Activated CD8-positive, alpha-beta T cell treated with anti-CD3 and anti-CD28 coated beads, Interleukin-2, amount 10 ng/mL, durations not matched to agents 7 days and 5 days (primary cell): ENCODE measurements at regions not wholly inside any gene's neighbourhood (a gene's known extent, or its start where the extent isn't known, plus 50 kb on each side); places are given as distances from the start of the nearest gene placed in this dataset.

Source experiments
- ATAC-seq: fragments of 150-1000 bp; cut with Tn5 transposase; one replicate; pipeline ENCODE4 v1.10.0; 2021; ENCODE audit warnings: moderate library complexity
- CTCF ChIA-PET: fragments of 350-600 bp; sonication (Branson Sonifier 250); formaldehyde crosslinking; loops from one replicate; lab custom pipeline; 2021; ENCODE audit warnings: antibody characterized with exemption; lab: Charles Lee
- POLR2A ChIA-PET: fragments of 350-600 bp; sonication (Branson Sonifier 250); formaldehyde crosslinking; loops from one replicate; lab custom pipeline; 2021; ENCODE audit warnings: antibody characterized with exemption; lab: Charles Lee
- DNase-seq: peaks from one replicate; pipeline ENCODE4 v3.0.0-alpha.2; 2020
- H3K27ac Mint-ChIP-seq: one replicate; pipeline ENCODE4 v1.8.0; 2021; ENCODE audit warnings: mild to moderate bottlenecking, mixed read lengths
- H3K27me3 Mint-ChIP-seq: one replicate; pipeline ENCODE4 v1.8.0; 2021; ENCODE audit warnings: low read depth, mixed read lengths
- H3K36me3 Mint-ChIP-seq: one replicate; pipeline ENCODE4 v1.8.0; 2021; ENCODE audit warnings: low read depth, mixed read lengths
- H3K4me1 Mint-ChIP-seq: one replicate; pipeline ENCODE4 v1.8.0; 2021; ENCODE audit warnings: low read depth, mixed read lengths
- H3K4me3 Mint-ChIP-seq: one replicate; pipeline ENCODE4 v1.8.0; 2021; ENCODE audit warnings: mild to moderate bottlenecking, mixed read lengths
- H3K9me3 Mint-ChIP-seq: one replicate; pipeline ENCODE4 v1.8.0; 2022; ENCODE audit warnings: mixed read lengths; ENCODE audit not compliant: insufficient read depth

GRCh38 chr2:128635361-128635900 is 316.8 kb upstream of the HS6ST1 start:
- DNase-seq: peak; percentile 3
- ChIA-PET CTCF (no interaction called here), POLR2A (no interaction called here)
- Mint-ChIP-seq H3K4me3 (no peak overlapping the region), H3K27me3 (peaks cover 23% of the 10 kb centered on the region), H3K9me3 (no peaks in the 10 kb centered on the region), H3K36me3 (no peaks in the 10 kb centered on the region), H3K4me1 (peaks cover 15% of the 10 kb centered on the region), H3K27ac (no peak overlapping the region)
- no peak for ATAC-seq

- Mint-ChIP-seq H3K4me1 (peaks cover 5% of the 10 kb centered on the region), H3K27me3 (peaks cover 24% of the 10 kb centered on the region)
- POLR2A ChIA-PET: no interaction called here
Observed at GRCh38 chr2:128636802-128637147, 318.1 kb upstream of the HS6ST1 start.

GRCh38 chr2:128637481-128638155 is 318.9 kb upstream of the HS6ST1 start:
- CTCF ChIA-PET: no interaction called here
- no peaks in the 10 kb centered on the region for H3K36me3 Mint-ChIP-seq
- peaks cover 26% of the 10 kb centered on the region for H3K27me3 Mint-ChIP-seq
- POLR2A ChIA-PET: no interaction called here
- no peak overlapping the region for H3K4me3 Mint-ChIP-seq
- no peak for DNase-seq
- no peak for ATAC-seq
- H3K9me3 Mint-ChIP-seq: no peaks in the 10 kb centered on the region
- H3K4me1 Mint-ChIP-seq: no peaks in the 10 kb centered on the region
- no peak overlapping the region for H3K27ac Mint-ChIP-seq

More at GRCh38 chr2:128636802-128637147, 318.1 kb upstream of the HS6ST1 start:
- H3K36me3 Mint-ChIP-seq: no peaks in the 10 kb centered on the region
- H3K4me3 Mint-ChIP-seq: no peak overlapping the region
- ATAC-seq (no peak), DNase-seq (no peak)
- no peak overlapping the region for H3K27ac Mint-ChIP-seq
- CTCF ChIA-PET: no interaction called here
- H3K9me3 Mint-ChIP-seq: no peaks in the 10 kb centered on the region

- ATAC-seq (no peak), DNase-seq (no peak)
- Mint-ChIP-seq H3K4me3 (no peak overlapping the region), H3K27ac (no peak overlapping the region), H3K36me3 (no peaks in the 10 kb centered on the region), H3K27me3 (peaks cover 29% of the 10 kb centered on the region), H3K4me1 (no peaks in the 10 kb centered on the region), H3K9me3 (no peaks in the 10 kb centered on the region)
- ChIA-PET CTCF (no interaction called here), POLR2A (no interaction called here)
Observed at GRCh38 chr2:128638341-128639119, 319.9 kb upstream of the HS6ST1 start.

- POLR2A ChIA-PET: no interaction called here
- CTCF ChIA-PET: no interaction called here
- no peaks in the 10 kb centered on the region for H3K36me3 Mint-ChIP-seq
Observed at GRCh38 chr2:128639120-128639477, 320.4 kb upstream of the HS6ST1 start.

GRCh38 chr2:128639693-128640092 is 321.0 kb upstream of the HS6ST1 start:
- no peak overlapping the region for H3K27ac Mint-ChIP-seq
- POLR2A ChIA-PET: no interaction called here

More at GRCh38 chr2:128639120-128639477, 320.4 kb upstream of the HS6ST1 start:
- Mint-ChIP-seq H3K27ac (no peak overlapping the region), H3K9me3 (no peaks in the 10 kb centered on the region), H3K4me1 (no peaks in the 10 kb centered on the region), H3K4me3 (no peak overlapping the region), H3K27me3 (peaks cover 29% of the 10 kb centered on the region)
- ATAC-seq (no peak), DNase-seq (peak; percentile 6)

GRCh38 chr2:128640166-128640844 is 321.6 kb upstream of the HS6ST1 start:
- Mint-ChIP-seq H3K9me3 (no peaks in the 10 kb centered on the region), H3K36me3 (no peaks in the 10 kb centered on the region), H3K4me1 (peaks cover 1% of the 10 kb centered on the region), H3K27ac (no peak overlapping the region), H3K27me3 (peaks cover 26% of the 10 kb centered on the region), H3K4me3 (no peak overlapping the region)
- CTCF ChIA-PET: no interaction called here
- DNase-seq (no peak), ATAC-seq (no peak)
- POLR2A ChIA-PET: no interaction called here

More at GRCh38 chr2:128639693-128640092, 321.0 kb upstream of the HS6ST1 start:
- CTCF ChIA-PET: no interaction called here
- Mint-ChIP-seq H3K4me1 (peaks cover 1% of the 10 kb centered on the region), H3K4me3 (no peak overlapping the region), H3K9me3 (no peaks in the 10 kb centered on the region), H3K27me3 (peaks cover 26% of the 10 kb centered on the region), H3K36me3 (no peaks in the 10 kb centered on the region)
- DNase-seq: no peak
- ATAC-seq: no peak

- Mint-ChIP-seq H3K4me3 (no peak overlapping the region), H3K9me3 (no peaks in the 10 kb centered on the region), H3K4me1 (peaks cover 1% of the 10 kb centered on the region), H3K36me3 (no peaks in the 10 kb centered on the region), H3K27me3 (peaks cover 31% of the 10 kb centered on the region), H3K27ac (no peak overlapping the region)
- no peak for ATAC-seq
- ChIA-PET POLR2A (no interaction called here), CTCF (no interaction called here)
- no peak for DNase-seq
Observed at GRCh38 chr2:128640845-128641360, 322.2 kb upstream of the HS6ST1 start.

- H3K9me3 Mint-ChIP-seq: no peaks in the 10 kb centered on the region
- ATAC-seq (no peak), DNase-seq (no peak)
- H3K27ac Mint-ChIP-seq: no peak overlapping the region
- H3K4me3 Mint-ChIP-seq: no peak overlapping the region
- POLR2A ChIA-PET: no interaction called here
- no peaks in the 10 kb centered on the region for H3K36me3 Mint-ChIP-seq
- CTCF ChIA-PET: no interaction called here
- H3K4me1 Mint-ChIP-seq: peaks cover 1% of the 10 kb centered on the region
- H3K27me3 Mint-ChIP-seq: peaks cover 33% of the 10 kb centered on the region
Observed at GRCh38 chr2:128641421-128642080, 322.9 kb upstream of the HS6ST1 start.

GRCh38 chr2:128642316-128642715 is 323.6 kb upstream of the HS6ST1 start:
- Mint-ChIP-seq H3K9me3 (no peaks in the 10 kb centered on the region), H3K27ac (no peak overlapping the region), H3K27me3 (peaks cover 35% of the 10 kb centered on the region), H3K36me3 (no peaks in the 10 kb centered on the region), H3K4me3 (no peak overlapping the region), H3K4me1 (peaks cover 1% of the 10 kb centered on the region)
- CTCF ChIA-PET: no interaction called here
- no peak for DNase-seq
- ATAC-seq: no peak
- POLR2A ChIA-PET: no interaction called here

- no peaks in the 10 kb centered on the region for H3K36me3 Mint-ChIP-seq
- H3K4me3 Mint-ChIP-seq: no peak overlapping the region
- peaks cover 34% of the 10 kb centered on the region for H3K27me3 Mint-ChIP-seq
- ATAC-seq (no peak), DNase-seq (no peak)
- ChIA-PET CTCF (no interaction called here), POLR2A (no interaction called here)
- no peak overlapping the region for H3K27ac Mint-ChIP-seq
- H3K4me1 Mint-ChIP-seq: peaks cover 1% of the 10 kb centered on the region
- no peaks in the 10 kb centered on the region for H3K9me3 Mint-ChIP-seq
Observed at GRCh38 chr2:128642821-128643220, 324.2 kb upstream of the HS6ST1 start.
